Medulla oblongata (tissue), 1 donor: ENCODE measurements at regions not wholly inside any gene's neighbourhood (a gene's known extent, or its start where the extent isn't known, plus 50 kb on each side); places are given as distances from the start of the nearest gene placed in this dataset.
A peak's percentile ranks its signal among the peaks of the same experiment; 100 is the strongest.
"Not testable (repeated sequence)": the region's sequence is repeated elsewhere in the genome, so short reads cannot be mapped to it uniquely, and the experiment has no call there.

Experiments
- DNase-seq: peaks from one replicate; pipeline ENCODE4 v3.0.0-alpha.2; 2015; ENCODE audit errors: extremely low spot score

- DNase-seq, result no peak
These were observed 55.2 kb downstream of the RPL22L1 start for GRCh38 chr3:170814822-170815221.

DNA sequence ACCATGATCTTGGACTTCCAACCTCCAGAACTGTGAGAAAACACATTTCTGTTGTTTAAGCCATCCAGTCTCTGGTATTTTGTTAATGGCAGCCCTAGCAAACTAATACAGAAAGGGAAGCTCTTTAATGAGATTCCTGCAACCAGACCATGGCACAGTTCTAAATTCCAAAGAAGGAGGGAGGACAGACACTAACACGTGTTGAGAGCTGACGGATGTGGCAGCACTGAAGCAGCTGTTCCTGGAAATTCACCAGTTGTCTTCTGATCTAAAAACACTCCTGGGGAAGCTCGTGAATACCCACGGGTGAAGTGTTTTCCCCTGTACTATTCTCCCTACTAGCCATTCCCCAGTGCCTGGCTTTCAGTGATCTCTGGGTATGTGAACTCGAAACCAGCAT is 56.7 kb downstream of the RPL22L1 start:
- DNase-seq, result no peak

- DNase-seq, result peak; percentile 94
These were observed 57.9 kb downstream of the RPL22L1 start for GRCh38 chr3:170811928-170812591.

DNA sequence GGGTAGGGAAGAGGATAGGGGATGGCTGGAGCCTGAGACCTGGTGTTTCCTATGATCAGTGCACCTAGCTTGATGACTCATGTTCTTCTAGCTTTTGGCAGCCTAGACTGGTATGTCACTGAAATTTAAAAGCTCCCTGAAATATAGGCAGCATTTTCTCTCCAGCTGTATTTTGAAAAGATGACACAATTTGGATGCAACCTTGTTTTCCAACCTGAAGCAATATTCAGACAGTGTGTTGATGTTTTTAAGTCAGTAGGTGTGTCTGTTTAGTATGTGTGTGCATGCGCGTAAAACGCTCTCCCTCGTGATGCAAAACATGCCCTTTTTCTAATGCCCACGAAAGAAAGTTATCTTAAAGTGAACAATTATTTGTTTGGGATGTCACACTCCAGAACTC is 58.5 kb downstream of the RPL22L1 start:
- DNase-seq, result peak; percentile 24

- DNase-seq, result no peak
These were observed 60.0 kb downstream of the RPL22L1 start for GRCh38 chr3:170809975-170810357.

- peak; percentile 87 for DNase-seq
These were observed 60.7 kb downstream of the RPL22L1 start for GRCh38 chr3:170809007-170809974.

GRCh38 chr3:170808041-170808440 is 62.0 kb downstream of the RPL22L1 start:
- DNase-seq, result no peak

GRCh38 chr3:170806676-170807075 is 63.3 kb downstream of the RPL22L1 start:
- DNase-seq, result no peak

GRCh38 chr3:170806141-170806540 is 63.9 kb downstream of the RPL22L1 start:
- DNase-seq, result no peak

- not testable (repeated sequence) for DNase-seq
These were observed 64.7 kb downstream of the RPL22L1 start for GRCh38 chr3:170805296-170805695.

DNA sequence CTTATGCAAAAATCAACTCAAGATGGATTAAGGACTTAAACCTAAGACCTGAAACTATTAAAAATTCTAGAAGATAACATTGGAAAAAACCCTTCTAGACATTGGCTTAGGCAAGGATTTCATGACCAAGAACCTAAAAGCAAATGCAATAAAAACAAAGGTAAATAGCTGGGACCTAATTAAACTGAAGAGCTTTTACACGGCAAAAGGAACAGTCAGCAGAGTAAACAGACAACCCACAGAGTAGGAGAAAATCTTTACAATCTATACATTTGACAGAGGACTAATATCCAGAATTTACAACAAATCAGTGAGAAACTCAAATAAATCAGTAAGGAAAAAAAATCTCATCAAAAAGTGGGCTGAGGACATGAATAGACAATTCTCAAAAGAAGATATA is 65.4 kb downstream of the RPL22L1 start:
- DNase-seq, result not testable (repeated sequence)

GRCh38 chr3:170804078-170804477 is 65.9 kb downstream of the RPL22L1 start:
- DNase-seq, result no peak

DNA sequence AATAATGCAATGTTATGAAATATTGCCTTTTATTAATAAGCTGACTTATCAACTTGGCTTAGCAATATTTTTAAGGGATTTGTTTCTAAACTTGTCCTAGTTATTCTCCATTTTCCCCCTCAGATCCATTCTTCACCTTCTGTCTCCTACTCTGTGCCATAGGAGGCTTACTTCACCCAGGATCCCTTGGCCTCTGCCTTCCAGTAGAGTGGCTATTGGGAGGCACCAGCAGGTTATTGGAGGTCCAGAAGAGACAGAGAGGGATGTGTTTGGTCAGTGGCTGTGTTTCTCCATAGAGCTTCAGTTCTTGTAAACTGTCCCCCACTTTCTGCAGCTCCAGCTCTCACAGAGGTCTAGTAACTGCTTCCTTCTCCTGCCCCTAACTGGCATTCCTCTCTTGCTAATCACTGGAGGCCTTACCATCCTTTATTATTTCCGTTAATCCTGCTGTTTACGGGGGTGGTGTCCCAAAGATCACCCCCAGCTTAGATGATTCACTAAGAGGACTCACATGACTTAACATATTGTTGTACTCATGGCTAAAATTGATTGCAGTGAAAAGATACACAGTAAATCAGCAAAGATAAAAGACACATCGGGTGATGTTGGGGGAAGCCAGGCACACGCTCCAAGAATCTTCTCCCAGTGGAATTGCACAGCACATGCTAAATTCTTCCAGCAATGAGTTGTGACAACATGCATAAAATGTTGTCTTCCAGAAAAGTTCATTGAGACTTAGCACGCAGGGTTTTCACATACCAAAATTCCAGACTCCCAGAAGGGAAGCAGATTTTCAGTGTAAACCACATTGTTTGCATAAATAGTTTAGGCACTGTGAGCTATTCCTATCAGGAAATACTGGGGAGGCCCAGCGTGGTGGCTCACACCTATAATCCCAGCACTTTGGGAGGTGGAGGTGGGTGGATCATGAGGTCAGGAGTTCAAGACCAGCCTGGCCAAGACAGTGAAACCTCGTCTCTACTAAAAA is 67.5 kb downstream of the RPL22L1 start:
- DNase-seq, result no peak

- DNase-seq, result no peak
These were observed 68.4 kb downstream of the RPL22L1 start for GRCh38 chr3:170801597-170801996.

DNA sequence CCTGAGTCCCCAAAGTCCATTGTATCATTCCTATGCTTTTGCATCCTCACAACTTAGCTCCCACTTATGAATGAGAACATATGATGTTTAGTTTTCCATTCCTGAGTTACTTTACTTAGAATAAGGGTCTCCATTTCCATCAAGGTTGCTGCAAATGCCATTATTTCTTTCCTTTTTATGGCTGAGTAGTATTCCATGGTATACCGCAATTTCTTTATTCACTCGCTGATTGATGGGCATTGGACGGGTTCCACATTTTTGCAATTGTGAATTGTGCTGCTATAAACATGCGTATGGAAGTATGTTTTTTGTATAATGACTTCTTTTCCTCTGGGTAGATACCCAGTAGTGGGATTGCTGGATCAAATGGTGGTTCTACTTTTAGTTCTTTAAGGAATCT is 69.7 kb downstream of the RPL22L1 start:
- DNase-seq, result not testable (repeated sequence)

DNA sequence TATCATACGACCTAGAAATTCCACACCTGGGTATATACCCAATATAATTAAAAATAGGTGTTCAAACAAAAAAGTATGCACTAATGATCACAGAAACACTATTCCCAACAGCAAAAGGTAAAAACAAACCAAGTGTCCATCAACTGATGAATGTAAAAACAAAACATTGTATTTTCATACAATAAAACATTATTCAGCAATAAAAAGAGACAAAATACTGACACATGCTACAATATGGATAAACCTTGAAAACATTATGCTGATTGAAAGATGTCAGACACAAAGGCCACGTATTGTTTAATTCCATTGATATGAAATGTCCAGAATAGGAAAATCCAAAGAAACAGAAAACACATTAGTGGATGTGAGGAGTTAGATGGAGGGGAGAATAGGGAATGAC is 71.0 kb downstream of the RPL22L1 start:
- DNase-seq, result no peak

- DNase-seq, result no peak
These were observed 72.3 kb downstream of the RPL22L1 start for GRCh38 chr3:170797685-170798084.

GRCh38 chr3:170792471-170792870 is 77.5 kb downstream of the RPL22L1 start:
- DNase-seq, result no peak

DNA sequence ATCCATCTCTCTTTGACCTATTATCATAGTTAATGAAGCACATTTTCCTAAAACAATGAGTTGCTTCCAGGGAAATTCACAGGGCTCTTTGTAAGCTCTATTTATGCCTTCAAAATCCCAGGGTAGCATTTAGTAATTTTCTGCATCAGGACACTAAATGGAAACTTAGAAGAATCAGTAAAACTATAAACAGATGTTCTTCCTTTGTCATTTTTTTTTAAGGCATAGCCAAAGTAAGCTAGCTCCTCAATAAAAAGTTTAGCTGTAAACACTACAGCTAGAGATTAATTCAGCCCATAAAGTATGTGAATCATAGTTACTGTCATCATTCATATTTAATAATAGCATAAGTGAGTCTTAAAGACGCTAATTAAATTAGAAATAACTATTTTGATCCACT is 79.3 kb downstream of the RPL22L1 start:
- no peak for DNase-seq

DNA sequence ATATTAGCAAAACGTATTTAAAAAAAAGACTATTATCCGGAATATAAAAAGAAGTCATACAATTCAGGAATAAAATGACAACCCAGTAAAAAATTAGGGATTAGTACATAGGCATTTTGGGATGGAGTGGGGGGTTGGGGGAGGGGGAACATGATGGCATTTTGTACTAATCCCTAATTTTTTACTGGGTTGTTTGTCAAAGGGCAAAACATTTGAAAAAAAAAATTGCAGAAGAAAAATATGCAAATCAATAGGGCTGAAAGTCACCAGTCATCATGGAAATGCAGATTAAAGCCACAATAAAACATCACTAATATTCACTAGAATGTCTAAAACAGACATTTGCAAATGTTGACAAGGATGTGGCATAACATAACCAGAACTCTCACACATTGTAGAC is 82.5 kb downstream of the RPL22L1 start:
- no peak for DNase-seq

GRCh38 chr3:170785454-170785853 is 84.5 kb downstream of the RPL22L1 start:
- no peak for DNase-seq

DNA sequence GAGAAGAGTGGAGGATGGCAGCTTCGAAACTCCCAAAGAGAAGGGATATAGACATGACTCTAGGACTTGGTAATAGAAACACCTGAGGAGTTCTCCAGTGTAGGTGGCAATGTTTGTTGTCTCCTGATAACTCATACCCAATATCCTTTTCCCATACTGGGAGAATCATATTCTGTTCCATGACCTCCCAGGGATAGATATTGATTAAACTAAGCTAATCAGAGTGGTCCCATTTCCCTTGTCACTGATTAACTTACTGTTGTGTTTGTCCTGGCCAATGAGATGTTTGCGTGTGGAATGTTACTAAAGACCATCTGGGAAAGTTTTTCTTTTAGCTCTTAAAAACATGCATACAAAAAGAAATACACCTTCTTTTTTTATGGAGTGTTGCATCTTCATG is 85.6 kb downstream of the RPL22L1 start:
- no peak for DNase-seq
